Amniotic epithelial cell (primary cell): ENCODE measurements at regions not wholly inside any gene's neighbourhood (a gene's known extent, or its start where the extent isn't known, plus 50 kb on each side); places are given as distances from the start of the nearest gene placed in this dataset.

ENCODE experiments used
- DNase-seq: peaks from one replicate; pipeline ENCODE4 v3.0.0-alpha.2; 2010; ENCODE audit warnings: low read depth

GRCh38 chr15:67003586-67003985 lies 61.8 kb upstream of the SMAD3 start:
- peak; percentile 48 for DNase-seq

DNA sequence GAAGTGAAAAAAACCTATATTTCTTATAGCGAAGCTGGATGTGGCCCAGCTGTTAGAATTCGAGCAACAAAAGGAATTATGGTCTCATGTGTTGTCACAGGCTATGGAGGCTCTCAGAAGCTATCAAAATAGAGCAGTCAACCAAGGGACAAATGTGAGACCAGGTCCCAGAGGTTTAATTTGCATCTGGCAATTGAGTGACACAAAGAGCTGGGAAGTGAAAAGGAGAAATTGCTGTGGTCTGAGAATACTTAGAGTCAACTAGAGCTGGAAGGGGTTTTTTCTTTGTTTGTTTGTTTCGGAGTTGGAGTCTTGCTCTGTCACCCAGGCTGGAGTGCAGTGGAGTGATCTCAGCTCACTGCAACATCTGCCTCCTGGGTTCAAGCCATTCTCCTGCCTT lies 61.3 kb upstream of the SMAD3 start:
- no peak for DNase-seq

GRCh38 chr15:67005294-67005996 lies 60.0 kb upstream of the SMAD3 start:
- DNase-seq, result no peak

DNA sequence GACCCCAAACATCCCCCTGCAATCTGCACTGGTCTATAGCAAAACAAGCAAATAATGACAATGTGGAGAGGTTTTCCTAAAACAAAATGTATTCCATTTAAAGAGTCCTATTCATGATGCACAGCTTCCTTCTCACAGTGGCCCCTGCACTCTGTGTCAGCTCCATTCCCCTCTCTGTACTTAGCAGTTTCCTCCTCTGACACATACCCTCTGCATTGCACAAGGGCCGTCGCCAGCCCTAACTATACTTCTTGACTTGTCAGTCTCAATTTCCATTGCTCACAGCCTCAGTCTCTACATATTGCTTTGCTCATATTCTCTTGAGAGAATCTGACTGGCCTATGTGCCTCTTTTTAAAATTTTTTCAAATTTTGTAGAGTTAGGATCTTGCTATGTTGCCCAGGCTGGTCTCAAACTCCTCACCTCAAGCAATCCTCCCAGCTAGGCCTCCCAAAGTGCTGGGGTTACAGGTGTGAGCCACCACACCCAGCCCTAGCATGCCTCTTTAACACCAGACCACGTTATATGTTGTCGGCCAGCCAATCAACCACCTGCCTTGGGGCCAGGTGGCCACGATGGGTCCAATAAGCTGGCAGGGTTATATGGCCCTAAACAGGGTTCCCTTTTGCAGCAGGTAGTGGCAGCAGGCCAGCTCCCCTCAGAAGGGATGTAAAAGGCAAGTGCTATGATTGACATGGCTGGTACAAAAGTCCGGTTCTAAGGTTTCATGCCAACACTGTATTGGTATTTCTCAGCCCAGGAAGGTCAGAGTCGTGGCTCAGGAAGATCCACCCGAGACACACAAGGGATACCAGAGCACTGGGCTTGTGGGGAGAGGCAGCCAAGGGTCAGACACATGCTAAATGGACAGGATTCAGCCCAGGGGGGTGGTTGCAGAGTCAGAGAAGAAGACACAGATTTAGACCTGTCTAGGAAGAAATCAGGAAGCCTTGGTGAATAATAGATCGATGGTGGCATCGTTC lies 59.0 kb upstream of the SMAD3 start:
- peak; percentile 66 for DNase-seq

GRCh38 chr15:67009576-67010569 lies 55.5 kb upstream of the SMAD3 start:
- DNase-seq, result no peak

DNA sequence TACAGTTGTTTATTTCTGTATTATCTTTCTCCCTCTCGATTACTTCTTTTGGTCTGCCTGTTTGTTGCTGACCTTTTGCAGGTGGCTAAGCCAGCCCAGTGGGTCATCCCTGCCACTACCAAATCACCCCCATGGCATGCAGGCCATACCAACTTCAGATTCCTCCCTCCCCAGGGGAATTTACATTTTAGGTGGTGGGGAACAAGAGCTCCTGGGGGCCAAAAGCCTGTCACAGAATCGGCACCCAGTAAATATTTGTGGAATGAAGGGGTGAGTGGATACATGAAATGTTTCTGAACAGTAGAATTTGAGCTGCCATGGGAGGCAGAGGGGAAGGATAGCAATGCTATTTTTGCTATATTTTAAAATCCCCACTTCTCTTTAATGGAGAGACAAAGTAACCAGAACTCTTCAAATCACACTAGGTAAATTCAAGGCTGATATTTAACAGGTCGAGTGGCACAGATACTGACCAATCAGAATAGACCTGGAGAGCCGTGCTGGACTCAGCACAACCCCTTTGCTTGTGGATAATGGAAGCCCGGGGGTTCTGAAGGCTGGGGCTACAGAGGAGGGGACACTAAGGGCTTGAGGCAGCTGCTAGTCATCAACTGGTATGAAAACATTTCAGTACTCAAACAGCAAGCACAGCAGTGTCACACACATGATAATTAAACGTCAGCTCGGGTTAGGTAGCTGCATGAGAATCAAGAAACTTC lies 54.3 kb upstream of the SMAD3 start:
- DNase-seq, result no peak

GRCh38 chr15:67011617-67012005 lies 53.8 kb upstream of the SMAD3 start:
- DNase-seq, result no peak

DNA sequence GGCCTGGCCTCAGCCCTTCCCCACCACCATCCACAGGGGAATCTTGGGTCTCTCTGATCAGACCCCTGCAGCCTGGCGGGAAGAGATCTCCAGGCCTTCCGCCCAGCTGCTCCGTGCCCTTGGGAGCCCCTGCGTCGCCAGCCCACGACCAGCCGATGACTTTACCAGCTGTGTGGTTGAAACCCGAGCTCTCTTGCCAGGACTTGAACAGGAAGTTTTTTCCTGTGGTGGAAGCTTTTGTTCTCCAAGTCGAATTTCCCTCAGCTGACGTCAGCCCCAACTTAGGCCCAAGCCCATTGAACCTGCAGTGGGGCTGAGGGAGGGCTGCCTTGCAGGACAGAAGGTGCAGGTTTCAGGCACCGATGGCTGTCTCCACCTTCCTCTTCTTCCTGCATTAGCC lies 51.7 kb upstream of the SMAD3 start:
- no peak for DNase-seq
